GM19468 (cell line): ENCODE measurements at regions not wholly inside any gene's neighbourhood (a gene's known extent, or its start where the extent isn't known, plus 50 kb on each side); places are given as distances from the start of the nearest gene placed in this dataset.

Experiments
- ATAC-seq: cut with Tn5 transposase; IDR thresholded peaks from one replicate; pipeline ENCODE4 v1.9.1; 2021; ENCODE audit warnings: mild to moderate bottlenecking, moderate library complexity, moderate number of reproducible peaks; ENCODE audit not compliant: unreplicated experiment; ENCODE audit errors: extremely low read depth

GRCh38 chr2:241942416-241943208, 73.1 kb downstream of the RTP5 start:
- ATAC-seq = no peak

- no peak for ATAC-seq
These were observed 73.8 kb downstream of the RTP5 start for GRCh38 chr2:241943209-241943850.

- ATAC-seq = no peak
These were observed 74.5 kb downstream of the RTP5 start for GRCh38 chr2:241943961-241944575.

- ATAC-seq = no peak
These were observed 75.3 kb downstream of the RTP5 start for GRCh38 chr2:241944821-241945220.

- no peak for ATAC-seq
These were observed 75.8 kb downstream of the RTP5 start for GRCh38 chr2:241945311-241945710.

- no peak for ATAC-seq
These were observed 76.3 kb downstream of the RTP5 start for GRCh38 chr2:241945803-241946202.

- no peak for ATAC-seq
These were observed 76.9 kb downstream of the RTP5 start for GRCh38 chr2:241946306-241947003.

GRCh38 chr2:241947004-241947350, 77.4 kb downstream of the RTP5 start:
- ATAC-seq = no peak

GRCh38 chr2:241947401-241947800, 77.9 kb downstream of the RTP5 start:
- ATAC-seq = no peak

GRCh38 chr2:241947876-241948275, 78.3 kb downstream of the RTP5 start:
- ATAC-seq = no peak

- no peak for ATAC-seq
These were observed 78.9 kb downstream of the RTP5 start for GRCh38 chr2:241948299-241948897.

- ATAC-seq = no peak
These were observed 79.6 kb downstream of the RTP5 start for GRCh38 chr2:241948901-241949735.

- no peak for ATAC-seq
These were observed 80.3 kb downstream of the RTP5 start for GRCh38 chr2:241949736-241950412.

- ATAC-seq = no peak
These were observed 81.1 kb downstream of the RTP5 start for GRCh38 chr2:241950413-241951315.

- no peak for ATAC-seq
These were observed 81.8 kb downstream of the RTP5 start for GRCh38 chr2:241951316-241951700.

- no peak for ATAC-seq
These were observed 82.4 kb downstream of the RTP5 start for GRCh38 chr2:241951920-241952319.

- ATAC-seq = no peak
These were observed 83.3 kb downstream of the RTP5 start for GRCh38 chr2:241952816-241953215.

GRCh38 chr2:241953324-241953928, 83.9 kb downstream of the RTP5 start:
- no peak for ATAC-seq
